ENCODE measurements at regions not wholly inside any gene's neighbourhood (a gene's known extent, or its start where the extent isn't known, plus 50 kb on each side); places are given as distances from the start of the nearest gene placed in this dataset.

- Histone ChIP-seq H3K4me2 (ENCODE audit: low read length) (no peak overlapping the region), H3F3A (ENCODE audit: control insufficient read depth, insufficient read depth) (no peaks in the 10 kb centered on the region), H4K20me1 (ENCODE audit: control insufficient read depth, insufficient read depth, low read depth, low read length) (no peaks in the 10 kb centered on the region), H3K4me3 (ENCODE audit: low read length) (no peak overlapping the region), H3K9me3 (ENCODE audit: control insufficient read depth, insufficient read depth, low read length) (no peaks in the 10 kb centered on the region), H3K79me2 (ENCODE audit: control insufficient read depth, low read length) (no peaks in the 10 kb centered on the region), H3K27ac (ENCODE audit: low read depth, low read length) (no peak overlapping the region), H3K9me2 (replicated peaks; ENCODE audit: control insufficient read depth, low read length) (no peaks in the 10 kb centered on the region), H3K27me3 (ENCODE audit: control insufficient read depth, low read length) (no peaks in the 10 kb centered on the region), H3K36me3 (ENCODE audit: control insufficient read depth, low read length) (no peaks in the 10 kb centered on the region), H3K4me1 (ENCODE audit: control insufficient read depth, low read length) (no peaks in the 10 kb centered on the region)
- TF ChIP-seq EZH2phosphoT487 (IDR thresholded peaks at IDR 0.05; ENCODE audit: borderline replicate concordance, low read length) (no peak), CTCF (IDR thresholded peaks at IDR 0.05; ENCODE audit: low read depth, low read length, poor library complexity, severe bottlenecking) (no peak)
Observed at GRCh38 chr11:127259102-127259501, 258.5 kb upstream of the KIRREL3 start.

DNA sequence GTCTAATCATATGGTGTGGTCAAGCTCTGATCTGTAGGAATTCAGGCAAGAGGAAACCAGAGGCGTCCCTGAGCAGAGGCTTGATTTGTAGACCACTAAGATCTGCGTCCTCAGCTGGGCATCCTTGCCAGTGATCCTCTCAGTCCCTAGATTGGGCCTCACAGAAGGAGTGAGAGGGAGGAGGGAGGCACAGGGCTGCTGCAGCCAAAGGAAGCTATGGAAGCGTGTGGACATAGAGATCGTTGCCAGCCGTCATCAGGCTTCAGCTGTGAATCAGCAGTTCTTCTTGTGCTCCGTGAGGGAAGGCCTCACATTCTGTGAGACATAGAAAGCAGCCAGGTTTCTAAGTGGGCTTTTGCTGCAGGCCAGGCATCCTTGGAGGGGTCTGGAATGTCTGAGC is 254.6 kb upstream of the KIRREL3 start:
- H3K4me3 ChIP-seq (ENCODE audit: low read length): no peak overlapping the region

GRCh38 chr11:127252321-127252720 is 251.8 kb upstream of the KIRREL3 start:
- Histone ChIP-seq H3K4me2 (ENCODE audit: low read length) (no peak overlapping the region), H3K9me2 (replicated peaks; ENCODE audit: control insufficient read depth, low read length) (no peaks in the 10 kb centered on the region), H3K27me3 (ENCODE audit: control insufficient read depth, low read length) (no peaks in the 10 kb centered on the region), H3K27ac (ENCODE audit: low read depth, low read length) (no peak overlapping the region), H3F3A (ENCODE audit: control insufficient read depth, insufficient read depth) (no peaks in the 10 kb centered on the region), H3K9me3 (ENCODE audit: control insufficient read depth, insufficient read depth, low read length) (no peaks in the 10 kb centered on the region), H3K79me2 (ENCODE audit: control insufficient read depth, low read length) (no peaks in the 10 kb centered on the region), H3K4me1 (ENCODE audit: control insufficient read depth, low read length) (no peaks in the 10 kb centered on the region), H3K4me3 (ENCODE audit: low read length) (no peak overlapping the region), H3K36me3 (ENCODE audit: control insufficient read depth, low read length) (no peaks in the 10 kb centered on the region), H4K20me1 (ENCODE audit: control insufficient read depth, insufficient read depth, low read depth, low read length) (no peaks in the 10 kb centered on the region)
- TF ChIP-seq CTCF (IDR thresholded peaks at IDR 0.05; ENCODE audit: low read depth, low read length, poor library complexity, severe bottlenecking): no peak
- no peak for TF ChIP-seq EZH2phosphoT487 (IDR thresholded peaks at IDR 0.05; ENCODE audit: borderline replicate concordance, low read length)

More for the DNA sequence above, 254.6 kb upstream of the KIRREL3 start:
- no peaks in the 10 kb centered on the region for H3F3A ChIP-seq (ENCODE audit: control insufficient read depth, insufficient read depth)
- no peak overlapping the region for H3K4me2 ChIP-seq (ENCODE audit: low read length)
- no peaks in the 10 kb centered on the region for H3K27me3 ChIP-seq (ENCODE audit: control insufficient read depth, low read length)
- TF ChIP-seq CTCF (IDR thresholded peaks at IDR 0.05; ENCODE audit: low read depth, low read length, poor library complexity, severe bottlenecking) (no peak), EZH2phosphoT487 (IDR thresholded peaks at IDR 0.05; ENCODE audit: borderline replicate concordance, low read length) (no peak)
- no peak overlapping the region for H3K27ac ChIP-seq (ENCODE audit: low read depth, low read length)
- H3K9me3 ChIP-seq (ENCODE audit: control insufficient read depth, insufficient read depth, low read length): no peaks in the 10 kb centered on the region
- no peaks in the 10 kb centered on the region for H4K20me1 ChIP-seq (ENCODE audit: control insufficient read depth, insufficient read depth, low read depth, low read length)
- no peaks in the 10 kb centered on the region for H3K36me3 ChIP-seq (ENCODE audit: control insufficient read depth, low read length)
- H3K79me2 ChIP-seq (ENCODE audit: control insufficient read depth, low read length): no peaks in the 10 kb centered on the region
- no peaks in the 10 kb centered on the region for H3K9me2 ChIP-seq (replicated peaks; ENCODE audit: control insufficient read depth, low read length)
- H3K4me1 ChIP-seq (ENCODE audit: control insufficient read depth, low read length): no peaks in the 10 kb centered on the region

- no peaks in the 10 kb centered on the region for H3K9me3 ChIP-seq (ENCODE audit: control insufficient read depth, insufficient read depth, low read length)
- TF ChIP-seq CTCF (IDR thresholded peaks at IDR 0.05; ENCODE audit: low read depth, low read length, poor library complexity, severe bottlenecking) (no peak), EZH2phosphoT487 (IDR thresholded peaks at IDR 0.05; ENCODE audit: borderline replicate concordance, low read length) (no peak)
- no peaks in the 10 kb centered on the region for H3K9me2 ChIP-seq (replicated peaks; ENCODE audit: control insufficient read depth, low read length)
- H3K27me3 ChIP-seq (ENCODE audit: control insufficient read depth, low read length): no peaks in the 10 kb centered on the region
- H3K4me2 ChIP-seq (ENCODE audit: low read length): no peak overlapping the region
- no peaks in the 10 kb centered on the region for H3F3A ChIP-seq (ENCODE audit: control insufficient read depth, insufficient read depth)
- no peaks in the 10 kb centered on the region for H3K4me1 ChIP-seq (ENCODE audit: control insufficient read depth, low read length)
- no peak overlapping the region for H3K27ac ChIP-seq (ENCODE audit: low read depth, low read length)
- no peak overlapping the region for H3K4me3 ChIP-seq (ENCODE audit: low read length)
- H3K36me3 ChIP-seq (ENCODE audit: control insufficient read depth, low read length): no peaks in the 10 kb centered on the region
- no peaks in the 10 kb centered on the region for H3K79me2 ChIP-seq (ENCODE audit: control insufficient read depth, low read length)
- no peaks in the 10 kb centered on the region for H4K20me1 ChIP-seq (ENCODE audit: control insufficient read depth, insufficient read depth, low read depth, low read length)
Observed at GRCh38 chr11:127249576-127249975, 249.0 kb upstream of the KIRREL3 start.

Measured in DOHH2 (cell line).